GM18868 (cell line): ENCODE measurements at regions not wholly inside any gene's neighbourhood (a gene's known extent, or its start where the extent isn't known, plus 50 kb on each side); places are given as distances from the start of the nearest gene placed in this dataset.
"Not testable (repeated sequence)": the region's sequence is repeated elsewhere in the genome, so short reads cannot be mapped to it uniquely, and the experiment has no call there.

ENCODE experiments used
- ATAC-seq: cut with Tn5 transposase; IDR thresholded peaks from one replicate; pipeline ENCODE4 v1.9.1; 2021; ENCODE audit warnings: mild to moderate bottlenecking, moderate library complexity; ENCODE audit not compliant: unreplicated experiment

DNA sequence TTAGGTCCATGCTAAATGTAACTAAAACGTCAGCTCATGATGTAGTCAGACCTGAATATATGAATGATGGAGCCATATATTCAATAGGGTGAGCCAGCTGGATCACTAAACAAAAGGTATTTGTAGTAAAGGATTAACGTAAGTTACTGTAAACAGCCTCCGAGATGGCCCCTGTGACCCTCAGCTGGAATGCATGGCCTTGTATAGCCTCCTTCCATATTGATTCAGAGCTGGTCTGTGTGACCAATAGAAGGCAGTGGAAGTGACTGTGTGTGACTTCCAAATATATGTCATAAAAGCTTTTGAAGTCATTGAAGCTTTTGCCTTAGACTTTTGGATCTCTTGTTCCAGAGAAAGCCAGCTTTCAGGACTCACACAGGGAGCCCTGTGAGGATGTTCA is 154.4 kb upstream of the CHD1 start:
- ATAC-seq, result no peak

DNA sequence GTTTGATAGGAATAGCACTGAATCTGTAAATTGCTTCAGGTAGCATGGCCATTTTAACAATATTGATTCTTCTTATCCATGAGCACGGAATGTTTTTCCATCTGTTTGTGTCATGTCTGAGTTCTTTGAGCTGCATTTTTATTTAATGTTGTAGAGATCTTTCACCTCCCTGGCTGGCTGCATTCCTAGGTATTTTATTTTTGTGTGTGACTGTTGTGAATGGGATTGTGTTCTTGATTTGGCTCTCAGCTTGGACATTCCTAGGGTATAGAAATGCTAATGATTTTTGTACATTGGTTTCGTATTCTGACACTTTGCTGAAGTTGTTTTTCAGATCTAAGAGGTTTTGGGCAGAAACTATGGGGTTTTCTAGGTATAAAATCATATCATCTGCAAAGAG is 152.9 kb upstream of the CHD1 start:
- ATAC-seq, result no peak

DNA sequence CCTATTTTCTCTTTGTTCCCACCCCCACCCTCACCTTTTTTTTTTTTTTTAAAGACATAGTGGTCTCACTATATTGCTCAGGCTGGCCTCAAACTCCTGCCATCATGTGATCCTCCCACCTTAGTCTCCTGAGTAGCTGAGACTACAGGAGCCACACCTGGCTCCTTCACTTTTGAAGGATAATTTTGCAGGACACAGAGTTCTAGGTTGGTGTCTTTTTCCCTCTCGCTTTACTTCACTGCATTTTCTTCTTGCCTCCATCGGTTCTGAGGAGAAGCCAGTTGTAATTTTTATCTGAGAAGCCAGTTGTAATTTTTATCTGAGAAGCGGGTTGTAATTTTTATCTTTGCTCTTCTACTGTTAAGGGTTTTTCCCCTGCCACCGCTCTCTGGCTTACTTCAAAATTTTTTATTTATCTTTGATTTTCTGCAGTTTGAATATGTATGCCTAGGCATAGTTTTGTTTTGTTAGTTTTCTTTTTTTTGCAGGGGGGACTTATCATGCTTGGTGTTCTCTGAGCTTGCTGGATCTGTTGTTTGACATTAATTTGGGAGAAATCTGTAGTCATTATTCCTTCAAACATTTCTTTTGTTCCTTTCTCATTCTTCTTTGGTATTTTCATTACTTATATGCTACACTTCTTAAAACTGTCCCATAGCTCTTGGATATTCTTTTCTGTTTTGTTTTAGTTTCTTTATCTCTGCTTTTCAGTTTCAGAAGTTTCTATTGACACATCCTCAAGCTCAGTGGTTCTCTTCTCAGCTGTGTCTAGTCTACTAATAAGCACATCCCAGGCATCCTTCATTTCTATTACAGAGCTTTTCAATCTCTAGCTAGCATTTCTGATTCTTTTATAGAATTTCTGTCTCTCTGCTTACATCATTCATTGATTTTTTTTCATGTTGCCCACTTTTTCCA is 148.2 kb upstream of the CHD1 start:
- ATAC-seq, result peak; percentile 89

DNA sequence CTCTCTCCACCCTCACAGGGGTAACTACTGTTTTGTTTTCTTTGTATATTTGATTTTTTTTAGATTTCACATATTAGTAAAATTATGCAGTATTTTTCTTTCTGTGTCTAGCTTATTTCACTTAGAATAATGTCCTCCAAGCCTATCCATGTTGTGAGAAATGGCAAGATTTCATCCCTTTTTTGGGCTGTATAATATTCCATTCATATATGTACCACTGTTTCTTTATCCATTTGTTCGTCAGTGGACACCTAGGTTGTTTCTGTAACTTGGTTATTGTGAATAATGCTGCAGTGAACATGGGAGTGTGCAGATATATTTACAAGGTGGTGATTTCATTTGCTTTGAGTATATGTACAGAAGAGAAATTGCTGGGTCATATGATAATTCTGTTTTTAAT is 144.0 kb upstream of the CHD1 start:
- no peak for ATAC-seq

DNA sequence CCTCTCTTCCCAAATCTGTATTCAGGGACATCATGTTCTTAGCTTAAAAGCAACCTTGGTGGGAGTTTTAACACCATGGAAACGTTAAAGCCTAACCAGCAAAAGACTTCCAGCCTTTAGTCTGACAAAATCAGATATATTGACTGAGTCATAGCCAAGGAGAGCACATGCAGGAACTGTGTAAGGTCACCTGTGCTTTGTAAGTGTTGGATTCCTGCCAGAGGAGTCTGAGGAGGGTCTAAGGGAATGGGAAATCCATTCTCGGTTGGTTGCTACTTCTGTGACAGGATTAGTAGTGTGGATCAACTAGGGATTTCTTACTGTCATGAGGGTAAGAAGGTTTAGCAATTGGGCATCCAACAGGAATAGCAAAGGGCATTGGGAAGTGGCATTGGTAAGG is 142.0 kb upstream of the CHD1 start:
- ATAC-seq, result no peak

DNA sequence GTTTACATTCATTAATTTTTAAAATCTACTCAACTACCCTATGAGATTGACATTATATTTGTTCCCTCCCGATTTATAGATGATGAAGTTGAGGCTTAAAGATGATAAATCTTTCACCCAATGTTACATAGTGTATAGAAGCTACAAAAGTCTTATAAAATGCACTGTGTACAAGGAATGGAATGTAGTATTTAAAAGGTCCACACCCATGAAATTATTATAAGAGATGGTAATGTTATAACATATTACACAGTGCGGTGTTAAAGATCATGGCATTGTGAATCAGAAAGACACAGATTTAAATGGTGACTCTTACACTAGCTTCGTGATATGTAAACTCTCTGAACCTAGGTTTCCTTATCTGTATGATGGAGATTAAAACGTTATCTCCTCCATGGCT is 141.6 kb upstream of the CHD1 start:
- ATAC-seq, result no peak

DNA sequence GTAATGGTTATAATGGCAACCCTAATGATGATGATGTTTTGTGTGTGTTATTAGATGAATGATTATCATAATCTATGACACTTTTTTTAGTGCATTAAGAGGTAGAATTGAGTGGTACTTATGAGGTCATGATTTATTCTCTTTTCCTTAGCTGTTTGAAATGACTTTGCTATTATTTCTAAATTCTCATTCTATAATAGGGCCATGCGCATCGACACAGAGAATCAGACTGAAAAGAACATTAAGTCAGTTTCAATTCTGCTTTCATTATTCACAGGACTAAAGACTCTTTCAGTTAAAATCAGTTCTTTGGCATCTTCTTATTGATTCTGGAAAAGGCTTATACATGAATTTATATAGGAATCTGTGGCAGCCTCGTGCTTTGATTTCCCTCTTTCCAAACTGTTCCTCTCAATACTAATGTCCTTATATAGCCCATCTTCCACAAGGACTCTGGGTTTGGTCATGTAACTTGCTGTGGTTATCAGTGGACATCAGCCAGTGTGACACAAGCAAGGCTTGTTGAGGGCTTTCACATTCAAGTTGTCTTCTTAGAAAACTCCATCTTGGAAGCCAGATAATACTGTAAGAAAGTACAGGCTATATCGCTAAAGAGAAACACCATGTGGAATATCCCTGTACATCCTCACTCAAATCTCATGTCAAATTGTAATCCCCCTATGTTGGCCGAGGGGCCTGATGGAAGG is 140.3 kb upstream of the CHD1 start:
- peak; percentile 94 for ATAC-seq

DNA sequence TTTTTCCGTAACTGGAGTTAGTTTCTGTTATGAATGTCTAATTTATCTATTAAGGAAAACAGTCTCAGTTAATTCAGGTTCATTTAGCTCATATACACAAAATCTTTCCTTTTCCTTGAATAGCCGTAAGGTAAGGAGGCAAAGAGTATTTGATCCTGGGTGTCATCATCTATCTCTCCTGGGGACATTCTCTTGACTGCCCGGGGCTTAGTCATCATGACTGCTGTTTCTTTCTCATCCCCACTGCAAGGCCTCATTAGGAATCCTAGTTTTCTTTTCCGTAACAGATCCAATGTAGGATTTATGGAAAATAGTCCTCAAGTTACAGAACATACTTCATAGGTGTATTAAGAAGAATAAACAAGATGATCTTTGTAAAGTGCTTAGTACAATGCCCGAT is 134.9 kb upstream of the CHD1 start:
- ATAC-seq, result no peak

DNA sequence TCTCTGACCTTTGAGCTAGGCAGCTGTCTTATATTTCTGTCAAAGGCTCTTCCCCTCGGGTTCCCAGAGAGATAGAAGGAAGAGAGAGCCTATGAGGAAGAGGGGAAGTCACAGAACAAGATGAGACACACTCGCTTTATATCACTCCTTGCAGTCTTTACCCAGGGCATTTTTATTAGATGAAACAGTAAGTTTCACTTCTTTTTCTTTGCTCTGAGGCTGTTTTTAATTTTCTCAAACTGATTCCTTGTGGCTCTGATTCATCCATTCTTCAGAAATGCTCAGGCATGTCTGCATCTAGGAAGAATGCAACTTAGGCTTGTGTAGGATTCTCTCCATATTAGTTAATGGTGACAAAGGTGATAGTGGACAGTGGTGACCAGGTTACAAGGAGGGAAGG is 132.9 kb upstream of the CHD1 start:
- ATAC-seq, result no peak

DNA sequence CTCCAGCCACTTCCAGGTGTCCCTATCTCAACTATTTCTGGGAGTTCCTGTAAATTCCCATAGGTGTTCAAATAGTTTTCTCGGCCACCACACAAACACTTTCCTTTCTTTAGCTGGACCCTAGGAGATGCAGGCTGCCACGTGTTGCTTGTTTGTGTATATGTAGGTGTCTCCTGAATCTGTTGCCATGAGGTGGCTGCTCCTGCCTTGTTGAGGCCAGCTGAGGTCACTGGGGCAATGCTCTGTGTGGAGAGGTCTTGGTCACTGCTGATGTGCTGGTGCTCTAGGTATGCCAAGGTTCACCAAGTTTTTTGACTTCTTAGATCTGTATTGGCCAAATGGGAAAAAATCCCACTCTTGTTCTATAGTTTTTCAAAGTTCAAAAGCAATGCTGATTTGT is 132.5 kb upstream of the CHD1 start:
- ATAC-seq, result no peak

DNA sequence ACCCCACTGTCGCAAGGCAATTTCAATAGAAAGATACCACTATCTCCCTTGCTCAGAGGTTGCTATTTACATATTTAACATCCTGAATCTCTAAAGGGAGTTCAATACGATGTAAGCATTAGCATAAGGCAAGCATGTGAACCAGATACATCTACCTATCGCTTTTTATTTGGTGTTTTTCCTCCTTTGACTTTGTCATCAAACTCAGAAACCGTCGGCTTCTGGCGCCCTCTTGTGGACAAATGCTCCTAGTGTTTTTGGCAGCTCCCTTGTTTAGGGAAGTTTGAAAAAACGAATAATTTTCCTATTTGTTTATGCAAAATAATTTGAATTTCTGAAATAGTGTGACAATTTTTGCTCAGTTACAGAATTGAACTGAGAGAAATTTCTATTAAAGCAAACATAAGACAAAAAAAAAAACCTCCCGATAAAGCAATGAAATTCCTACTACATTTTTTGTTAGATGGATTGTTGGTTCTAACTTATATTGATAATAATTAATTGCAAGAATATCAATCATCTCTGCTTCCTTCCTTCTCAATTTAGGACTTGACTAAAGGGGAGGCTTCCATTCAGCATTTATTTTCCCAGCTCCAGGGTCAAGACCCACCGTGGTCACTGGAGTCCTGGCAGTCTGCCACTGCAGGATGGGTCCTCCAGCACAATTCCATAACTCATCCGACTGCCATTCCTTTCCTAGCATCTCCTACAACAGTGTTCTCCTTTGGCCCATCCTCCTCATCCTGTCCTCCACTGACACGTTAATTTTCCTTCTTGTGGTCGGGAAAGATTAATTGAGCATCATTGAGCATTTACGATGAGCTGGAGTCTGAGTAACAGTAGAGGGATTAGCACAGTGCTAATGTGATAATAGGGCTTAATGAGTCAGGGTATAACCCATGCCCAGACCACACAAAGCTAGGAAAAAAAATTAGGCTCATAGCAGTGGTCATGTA is 131.8 kb upstream of the CHD1 start:
- ATAC-seq, result peak; percentile 51

DNA sequence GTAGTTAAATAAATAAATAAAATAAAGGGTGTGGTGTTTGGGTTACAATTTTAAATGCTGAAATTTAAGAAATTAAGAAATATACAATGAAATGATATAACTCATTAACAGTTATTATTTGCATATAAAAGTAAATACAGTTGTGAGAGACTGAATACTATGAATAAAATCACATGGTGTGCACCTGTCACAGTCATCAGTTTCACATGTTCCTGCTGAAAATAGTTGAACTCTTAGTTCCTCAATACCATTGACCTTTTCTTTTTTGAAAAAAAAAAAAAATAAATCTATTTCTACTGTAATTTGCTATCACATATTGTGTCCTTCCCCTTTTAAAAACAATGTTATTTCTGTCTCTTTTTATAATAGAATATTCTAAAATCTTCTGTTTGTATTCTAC is 130.9 kb upstream of the CHD1 start:
- peak; percentile 68 for ATAC-seq

DNA sequence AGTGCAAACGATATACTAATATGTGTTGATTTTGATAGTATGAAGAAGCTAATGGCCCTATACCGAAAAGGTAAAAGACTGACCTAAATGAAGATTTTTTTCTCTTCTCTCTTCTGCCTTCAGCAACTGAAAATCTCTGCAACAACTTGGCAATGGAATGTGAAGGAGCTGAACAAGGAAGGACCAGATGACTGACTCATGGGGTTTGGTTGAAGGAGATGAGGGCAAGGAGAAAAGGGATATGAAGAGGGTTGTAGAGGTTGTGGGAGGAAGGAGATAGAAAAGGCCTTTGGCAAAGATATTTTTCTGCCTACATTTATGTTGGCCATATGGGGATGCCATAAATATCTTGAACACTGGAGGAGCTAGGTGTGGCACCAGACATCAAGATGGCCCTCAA is 129.7 kb upstream of the CHD1 start:
- no peak for ATAC-seq

DNA sequence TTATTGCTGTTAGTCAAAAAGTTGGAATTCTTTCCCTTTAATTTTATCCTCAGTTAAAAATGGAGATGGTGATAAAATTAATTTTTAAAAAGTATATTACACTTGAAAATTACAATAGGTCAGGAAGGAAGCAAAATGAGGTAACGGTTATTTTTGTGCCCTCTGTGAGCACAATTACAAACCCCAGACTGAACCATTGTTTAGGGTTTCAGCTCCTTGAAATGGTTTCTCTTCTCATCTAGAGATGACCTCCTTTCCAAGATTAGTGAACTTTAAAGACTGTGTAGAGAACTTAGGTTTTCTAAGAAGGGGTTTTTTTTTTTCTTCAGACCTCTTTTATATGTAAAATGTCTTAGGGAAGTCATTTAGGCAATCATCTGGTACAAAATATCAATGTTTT is 126.2 kb upstream of the CHD1 start:
- ATAC-seq, result peak; percentile 76

DNA sequence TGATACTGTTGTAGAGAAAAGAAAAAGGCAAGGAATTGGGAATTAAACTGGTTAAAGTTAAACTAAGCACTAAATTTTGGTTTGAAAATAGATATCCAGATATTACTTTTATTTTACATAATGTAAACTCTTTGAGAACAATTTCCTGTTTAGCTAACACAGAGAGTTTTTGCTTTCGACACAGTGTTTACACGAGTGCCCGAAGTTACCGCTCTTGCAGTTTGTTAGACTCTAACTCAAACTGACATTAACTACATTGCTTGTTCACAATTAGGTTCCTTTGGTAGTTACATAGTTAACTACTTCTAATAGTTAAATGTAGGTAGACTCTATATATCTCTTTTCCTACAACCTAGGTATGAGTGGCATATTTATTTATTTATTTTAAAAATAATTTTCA is 117.1 kb upstream of the CHD1 start:
- ATAC-seq, result no peak

DNA sequence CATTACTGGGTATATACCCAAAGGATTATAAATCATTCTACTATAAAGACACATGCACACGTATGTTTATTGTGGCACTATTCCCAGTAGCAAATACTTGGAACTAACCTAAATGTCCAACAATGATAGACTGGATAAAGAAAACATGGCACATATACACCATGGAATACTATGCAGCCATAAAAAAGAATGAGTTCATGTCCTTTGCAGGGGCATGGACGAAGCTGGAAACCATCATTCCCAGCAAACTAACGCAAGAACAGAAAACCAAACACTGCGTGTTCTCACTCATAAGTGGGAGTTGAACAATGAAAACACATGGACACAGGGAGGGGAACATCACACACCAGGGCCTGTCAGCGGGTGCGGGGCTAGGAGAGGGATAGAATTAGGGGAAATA is 114.5 kb upstream of the CHD1 start:
- not testable (repeated sequence) for ATAC-seq

DNA sequence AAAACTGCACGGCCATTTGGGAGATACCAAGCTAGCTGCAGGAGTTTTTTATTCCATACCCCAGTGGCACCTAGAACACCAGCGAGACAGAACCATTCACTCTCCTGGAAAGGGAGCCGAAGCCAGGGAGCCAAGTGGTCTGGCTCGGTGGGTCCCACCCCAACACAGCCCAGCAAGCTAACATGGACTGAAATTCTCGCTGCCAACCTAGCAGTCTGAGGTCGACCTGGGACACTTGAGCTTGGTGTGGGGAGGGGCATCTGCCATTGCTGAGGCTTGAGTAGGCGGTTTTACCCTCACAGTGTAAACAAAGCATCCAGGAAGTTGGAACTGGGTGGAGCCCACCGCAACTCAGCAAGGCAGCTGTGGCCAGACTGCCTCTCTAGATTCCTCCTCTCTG is 108.9 kb upstream of the CHD1 start:
- ATAC-seq, result no peak

DNA sequence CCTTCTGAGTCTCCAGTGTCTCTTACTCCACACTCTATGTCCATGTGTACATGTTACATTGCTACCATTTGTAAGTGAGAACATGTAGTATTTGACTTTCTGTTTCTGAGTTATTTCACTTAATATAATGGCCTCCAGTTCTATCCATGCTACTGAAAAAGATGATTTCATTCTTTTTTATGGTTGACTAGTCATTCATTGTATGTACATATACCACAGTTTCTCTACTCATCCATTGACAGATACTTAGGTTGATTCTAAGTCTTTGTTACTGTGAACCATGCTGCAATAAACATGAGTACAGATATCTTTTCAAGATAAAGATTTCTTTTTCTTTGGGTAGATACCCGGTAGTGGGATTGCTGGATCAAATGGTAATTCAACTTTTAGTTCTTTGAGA is 107.1 kb upstream of the CHD1 start:
- peak; percentile 44 for ATAC-seq

DNA sequence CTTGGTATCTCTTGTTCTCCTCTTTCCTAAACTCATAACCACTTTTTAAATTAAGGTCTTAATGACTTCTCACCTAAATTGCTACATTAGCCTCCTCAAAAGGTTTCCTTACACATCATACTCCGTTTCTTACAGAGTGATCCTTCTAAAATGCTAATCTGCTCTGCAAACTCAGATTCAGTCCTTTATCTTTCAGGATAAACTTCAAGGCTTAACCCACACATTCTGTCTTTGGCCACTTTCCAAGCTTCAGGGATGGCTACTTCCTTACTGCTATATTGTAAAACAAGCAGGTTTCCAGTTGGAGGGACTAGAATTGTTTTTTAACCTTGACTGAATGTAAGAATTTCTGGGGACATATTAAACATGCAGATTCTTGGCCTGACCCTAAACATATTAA is 105.5 kb upstream of the CHD1 start:
- no peak for ATAC-seq

DNA sequence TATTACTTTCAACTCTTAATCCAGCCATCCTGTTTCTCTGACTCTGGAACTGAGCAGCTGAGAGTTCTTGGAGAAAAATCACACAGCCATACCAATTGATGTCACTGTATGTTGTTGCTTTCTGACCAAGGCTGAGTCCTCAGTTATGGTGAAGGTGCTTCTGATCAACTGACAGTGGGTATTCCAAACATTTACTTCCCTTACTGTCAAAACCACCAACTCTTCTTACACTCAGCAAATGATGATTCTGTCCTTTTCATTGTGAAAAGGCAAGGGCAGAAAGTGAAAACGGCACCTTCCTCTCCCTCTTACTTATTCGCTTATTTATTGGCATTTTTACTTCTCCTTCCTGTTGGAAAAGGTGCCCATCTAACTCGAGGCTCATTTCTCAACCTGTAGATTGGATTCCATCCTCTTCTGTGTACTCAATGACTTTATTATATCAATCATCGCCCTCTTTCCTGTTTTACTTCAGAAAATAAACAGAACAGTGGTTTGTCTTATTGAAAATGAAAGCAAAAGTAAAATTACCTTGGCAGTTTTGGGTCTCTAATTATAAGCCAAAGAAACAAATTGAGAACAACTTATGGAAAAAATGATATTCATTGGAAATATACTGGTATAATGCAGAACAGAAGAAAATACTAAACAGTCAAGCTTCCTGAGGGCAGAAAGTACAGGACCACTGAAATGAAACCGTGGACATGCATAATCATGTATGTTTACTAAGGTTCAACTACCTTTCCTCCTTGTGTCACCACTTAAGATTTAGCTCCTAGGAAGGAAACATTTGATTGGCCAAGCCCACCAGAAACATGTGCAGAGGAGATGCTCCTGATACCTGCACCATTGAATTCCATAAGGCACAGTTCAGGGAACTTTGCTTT is 104.5 kb upstream of the CHD1 start:
- no peak for ATAC-seq
